Liver (tissue), 8 donors: ENCODE measurements at regions not wholly inside any gene's neighbourhood (a gene's known extent, or its start where the extent isn't known, plus 50 kb on each side); places are given as distances from the start of the nearest gene placed in this dataset.
"Not testable (repeated sequence)": the region's sequence is repeated elsewhere in the genome, so short reads cannot be mapped to it uniquely, and the experiment has no call there.

ENCODE experiments used
- DNase-seq: peaks from one replicate; pipeline ENCODE4 v3.0.0-alpha.2; 2017; ENCODE audit warnings: low spot score
- H3K27ac ChIP-seq, 2 donors: one replicate each; pipeline ENCODE4 v1.7.0; 2013; ENCODE audit warnings: inconsistent platforms in 2 of 2, low read length in 2 of 2, control low read depth in 1 of 2, low read depth in 1 of 2, mild to moderate bottlenecking in 1 of 2
- H3K27me3 ChIP-seq, 4 donors: one replicate each; pipeline versions ENCODE4 v1.6.1 to v1.7.0; 2013; ENCODE audit warnings: low read length in 3 of 4, inconsistent platforms in 1 of 4, mild to moderate bottlenecking in 1 of 4, moderate library complexity in 1 of 4; ENCODE audit not compliant: control insufficient read depth in 4 of 4, insufficient read depth in 4 of 4
- H3K36me3 ChIP-seq, 4 donors: one replicate each; pipeline versions ENCODE4 v1.6.1 to v1.7.0; 2013; ENCODE audit warnings: low read length in 3 of 4, mild to moderate bottlenecking in 3 of 4, low read depth in 1 of 4, moderate library complexity in 1 of 4; ENCODE audit not compliant: control insufficient read depth in 4 of 4, insufficient read depth in 3 of 4
- H3K4me1 ChIP-seq, 4 donors: one replicate each; pipeline versions ENCODE4 v1.6.1 to v1.7.0; 2013; ENCODE audit warnings: low read length in 3 of 4, mild to moderate bottlenecking in 3 of 4, moderate library complexity in 1 of 4; ENCODE audit not compliant: control insufficient read depth in 4 of 4, insufficient read depth in 4 of 4
- H3K4me3 ChIP-seq, 3 donors: one replicate each; pipeline versions ENCODE4 v1.6.1 to v1.7.0; 2013; ENCODE audit warnings: low read length in 3 of 3, control low read depth in 1 of 3, low read depth in 1 of 3, mild to moderate bottlenecking in 1 of 3
- H3K9ac ChIP-seq, 2 donors: one replicate each; pipeline ENCODE4 v1.7.0; 2013; ENCODE audit warnings: low read length in 2 of 2, mild to moderate bottlenecking in 2 of 2, moderate library complexity in 2 of 2, control low read depth in 1 of 2, low read depth in 1 of 2
- H3K9me3 ChIP-seq, 4 donors: one replicate each; pipeline versions ENCODE4 v1.6.1 to v1.7.0; 2013; ENCODE audit warnings: low read length in 3 of 4; ENCODE audit not compliant: control insufficient read depth in 4 of 4
- ATF3 ChIP-seq: IDR thresholded peaks from 2 replicates; pipeline ENCODE4 v1.6.1; 2016; ENCODE audit warnings: antibody characterized with exemption
- CTCF ChIP-seq: fragments of 150-350 bp; IDR thresholded peaks from 2 replicates; pipeline ENCODE4 v1.5.1; 2017; ENCODE audit warnings: improper control_type of control experiment, low read depth, low read length; ENCODE audit not compliant: missing input control
- EGR1 ChIP-seq, 2 donors: IDR thresholded peaks; 2 replicates each; pipeline ENCODE4 v1.6.1; 2016 to 2018; ENCODE audit warnings: antibody characterized with exemption in 2 of 2, low read depth in 2 of 2
- GABPA ChIP-seq, 2 donors: IDR thresholded peaks in 1 of 2; conservative IDR thresholded peaks in 1 of 2; 2 replicates each; pipeline ENCODE4 v1.6.1; 2016; ENCODE audit warnings: antibody characterized with exemption in 2 of 2, mild to moderate bottlenecking in 1 of 2, moderate library complexity in 1 of 2
- JUND ChIP-seq, 2 donors: IDR thresholded peaks; 2 replicates each; pipeline ENCODE4 v1.6.1; 2016; ENCODE audit warnings: antibody characterized with exemption in 2 of 2
- MAX ChIP-seq: IDR thresholded peaks from 2 replicates; pipeline ENCODE4 v1.6.1; 2016; ENCODE audit warnings: antibody characterized with exemption
- NR2F2 ChIP-seq: IDR thresholded peaks from 2 replicates; pipeline ENCODE4 v1.6.1; 2016; ENCODE audit warnings: antibody characterized with exemption
- RAD21 ChIP-seq, 2 donors: IDR thresholded peaks; 2 replicates each; pipeline ENCODE4 v1.6.1; 2016; ENCODE audit warnings: antibody characterized with exemption in 2 of 2, mild to moderate bottlenecking in 2 of 2
- RXRA ChIP-seq, 2 donors: IDR thresholded peaks; 2 replicates each; pipeline ENCODE4 v1.6.1; 2017 to 2018; ENCODE audit warnings: antibody characterized with exemption in 2 of 2, mild to moderate bottlenecking in 1 of 2
- SP1 ChIP-seq: IDR thresholded peaks from 2 replicates; pipeline ENCODE4 v1.6.1; 2018; ENCODE audit warnings: antibody characterized with exemption, mild to moderate bottlenecking
- ZBTB33 ChIP-seq: IDR thresholded peaks from 2 replicates; pipeline ENCODE4 v1.6.1; 2016; ENCODE audit warnings: antibody characterized with exemption
- WGBS: extraction: QIAGEN DNeasy Blood & Tissue Kit; methylation state at CpG from one replicate; pipeline ENCODE4 v1.1.7; 2013; 5-methylcytosine and 5-hydroxymethylcytosine counted together
- donor health status: healthy.
- donor health status: healthy.
- donor health status: healthy.
- donor health status: healthy.
- donor health status: healthy.

- Histone ChIP-seq H3K27me3 (no peaks in the 10 kb centered on the region), H3K9me3 (no peaks in the 10 kb centered on the region), H3K36me3 (no peaks in the 10 kb centered on the region), H3K9ac (no peak overlapping the region), H3K4me3 (no peak overlapping the region), H3K27ac (no peak overlapping the region), H3K4me1 (peaks cover 0 to 1% (median 0%) of the 10 kb centered on the region in 4 donors)
- TF ChIP-seq SP1 (no peak), MAX (no peak), GABPA (IDR thresholded peaks at IDR 0.05 in 1 of 2, conservative IDR thresholded peaks at IDR 0.05 in 1 of 2) (no peak), RXRA (IDR thresholded peaks at IDR 0.05) (no peak), NR2F2 (no peak), ZBTB33 (no peak), CTCF (no peak), ATF3 (no peak), JUND (IDR thresholded peaks at IDR 0.05) (no peak)
- DNase-seq = no peak
- 90% methylated on average over 14 of the region's 14 CpGs for WGBS
These were observed 121.2 kb downstream of the SPP2 start for GRCh38 chr2:234171666-234172065.

- Histone ChIP-seq H3K9me3 (no peaks in the 10 kb centered on the region), H3K4me1 (peaks cover 0 to 1% (median 0%) of the 10 kb centered on the region in 4 donors), H3K27ac (no peak overlapping the region), H3K36me3 (no peaks in the 10 kb centered on the region), H3K9ac (no peak overlapping the region), H3K4me3 (no peak overlapping the region), H3K27me3 (no peaks in the 10 kb centered on the region)
- TF ChIP-seq RAD21 (IDR thresholded peaks at IDR 0.05) = no peak
- no peak for TF ChIP-seq SP1
- no peak for TF ChIP-seq EGR1 (IDR thresholded peaks at IDR 0.05; ENCODE audit: low read depth in 2 of 2)
- TF ChIP-seq ZBTB33 = no peak
- no peak for DNase-seq
- WGBS = 92% methylated on average over 1 of the region's 1 CpG
These were observed 119.2 kb downstream of the SPP2 start for GRCh38 chr2:234169674-234170073.

GRCh38 chr2:234168605-234169570, 118.4 kb downstream of the SPP2 start:
- not testable (repeated sequence) for H3K27me3 ChIP-seq, H3K9me3 ChIP-seq, H3K9ac ChIP-seq, H3K4me3 ChIP-seq, H3K36me3 ChIP-seq, DNase-seq, H3K27ac ChIP-seq, H3K4me1 ChIP-seq
- WGBS = 73% methylated on average over 8 of the region's 8 CpGs
